Urinary bladder (tissue), 3 donors: ENCODE measurements at regions not wholly inside any gene's neighbourhood (a gene's known extent, or its start where the extent isn't known, plus 50 kb on each side); places are given as distances from the start of the nearest gene placed in this dataset.
"Not testable (repeated sequence)": the region's sequence is repeated elsewhere in the genome, so short reads cannot be mapped to it uniquely, and the experiment has no call there.

ENCODE experiments used
- DNase-seq: peaks from one replicate; pipeline ENCODE4 v3.0.0-alpha.2; 2015; ENCODE audit errors: extremely low spot score
- H3K27ac ChIP-seq: one replicate; pipeline ENCODE4 v1.5.1; 2013; ENCODE audit warnings: low read depth, mild to moderate bottlenecking, moderate library complexity
- H3K36me3 ChIP-seq: one replicate; pipeline ENCODE4 v1.6.1; 2013; ENCODE audit warnings: mild to moderate bottlenecking, moderate library complexity; ENCODE audit not compliant: insufficient read depth
- H3K4me1 ChIP-seq: one replicate; pipeline ENCODE4 v1.6.1; 2013; ENCODE audit warnings: mild to moderate bottlenecking, moderate library complexity; ENCODE audit not compliant: insufficient read depth
- H3K4me3 ChIP-seq: one replicate; pipeline ENCODE4 v1.5.1; 2013; ENCODE audit warnings: low read depth, low read length
- WGBS: extraction: QIAGEN DNeasy Blood & Tissue Kit; methylation state at CpG from one replicate; pipeline ENCODE4 v1.1.7; 2013; 5-methylcytosine and 5-hydroxymethylcytosine counted together
- donor health status: healthy with polysubstance abuse.
- donor health status: healthy.

DNA sequence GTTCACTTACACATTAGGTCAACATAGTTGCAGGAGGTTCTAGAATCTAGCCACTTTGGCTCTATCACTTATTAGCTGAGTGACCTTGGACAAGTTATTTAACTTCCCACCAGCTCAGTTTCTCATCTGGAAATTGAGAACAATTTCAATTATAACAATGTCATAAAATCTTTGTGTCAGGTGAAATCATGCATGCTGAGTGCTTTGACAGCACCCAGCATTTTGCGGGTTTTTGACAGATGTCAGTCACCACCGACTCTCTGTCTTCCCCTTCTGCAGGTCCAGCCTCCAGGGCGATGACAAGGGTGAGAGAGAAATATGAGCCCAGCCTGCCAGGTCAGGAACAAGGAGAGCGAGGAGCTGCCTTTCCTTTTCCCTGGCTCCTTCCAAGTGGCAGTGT lies 107.1 kb upstream of the TAS2R1 start:
- DNase-seq: no peak
- Histone ChIP-seq H3K4me1 (no peaks in the 10 kb centered on the region), H3K4me3 (no peak overlapping the region), H3K27ac (no peak overlapping the region), H3K36me3 (no peaks in the 10 kb centered on the region)
- WGBS: 88% methylated on average over 4 of the region's 4 CpGs

DNA sequence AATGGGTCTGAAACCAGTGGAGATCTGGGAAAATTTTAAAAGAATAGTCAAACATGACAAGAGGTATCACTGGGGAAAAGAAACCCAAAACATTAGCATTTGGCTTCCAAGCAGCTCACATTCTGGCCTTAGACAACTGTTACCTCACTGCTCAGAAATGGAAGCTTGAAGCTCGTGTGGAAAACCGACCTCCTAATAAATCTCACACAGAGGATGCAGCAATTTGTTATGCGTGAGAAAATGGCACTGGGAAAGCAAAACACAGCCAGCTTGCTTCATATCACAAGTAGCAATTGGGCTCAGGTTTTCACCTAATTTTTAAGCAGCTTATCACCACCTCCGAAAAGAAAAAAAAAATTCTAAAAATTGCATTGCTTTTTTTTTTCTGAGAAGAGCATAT lies 103.3 kb upstream of the TAS2R1 start:
- Histone ChIP-seq H3K27ac (no peak overlapping the region), H3K36me3 (no peaks in the 10 kb centered on the region), H3K4me1 (no peaks in the 10 kb centered on the region), H3K4me3 (no peak overlapping the region)
- no peak for DNase-seq
- WGBS: 36% methylated on average over 4 of the region's 4 CpGs

DNA sequence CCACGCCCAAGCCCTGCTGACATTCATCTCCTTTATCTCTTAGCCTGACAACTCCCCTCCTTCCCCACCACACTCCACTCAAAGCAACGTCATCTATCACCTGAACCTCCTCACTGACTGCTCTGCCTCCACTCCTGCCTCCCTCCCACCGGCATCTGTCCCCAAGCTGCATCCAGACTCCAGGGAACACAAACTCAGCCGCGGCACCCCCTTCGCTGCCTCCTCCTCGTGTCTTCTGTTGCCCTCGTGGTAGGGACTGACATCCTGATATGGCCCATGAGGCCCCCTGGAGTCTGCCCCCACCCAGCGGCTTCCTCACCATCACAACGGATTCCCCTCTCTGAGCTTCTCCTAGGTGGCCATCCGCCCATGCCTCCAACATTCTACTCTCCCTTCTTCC lies 101.0 kb upstream of the TAS2R1 start:
- no peak overlapping the region for H3K4me3 ChIP-seq
- DNase-seq: no peak
- H3K4me1 ChIP-seq: no peaks in the 10 kb centered on the region
- no peak overlapping the region for H3K27ac ChIP-seq
- 90% methylated on average over 11 of the region's 11 CpGs for WGBS
- H3K36me3 ChIP-seq: no peaks in the 10 kb centered on the region

DNA sequence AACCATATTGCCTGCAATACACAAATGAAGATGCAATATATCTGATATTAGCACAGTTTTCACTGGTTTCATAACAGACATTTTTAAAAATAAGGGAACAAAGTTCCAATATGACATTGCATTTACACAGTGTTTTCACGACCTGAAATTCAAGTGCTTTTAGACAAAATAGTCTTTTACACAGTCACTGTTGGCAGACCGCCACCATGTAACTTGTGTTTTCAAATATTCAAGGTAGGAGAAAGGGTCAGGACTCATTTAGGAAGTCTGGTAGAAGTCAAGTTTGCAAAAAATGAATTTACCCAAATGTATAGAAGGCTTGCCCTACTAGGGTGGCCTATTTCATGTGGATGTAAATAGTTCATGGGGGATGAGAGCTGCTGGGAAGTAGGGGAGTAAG lies 98.1 kb upstream of the TAS2R1 start:
- Histone ChIP-seq H3K36me3 (no peaks in the 10 kb centered on the region), H3K4me3 (no peak overlapping the region), H3K4me1 (no peaks in the 10 kb centered on the region), H3K27ac (no peak overlapping the region)
- DNase-seq: no peak
- WGBS: 80% methylated on average over 2 of the region's 2 CpGs

DNA sequence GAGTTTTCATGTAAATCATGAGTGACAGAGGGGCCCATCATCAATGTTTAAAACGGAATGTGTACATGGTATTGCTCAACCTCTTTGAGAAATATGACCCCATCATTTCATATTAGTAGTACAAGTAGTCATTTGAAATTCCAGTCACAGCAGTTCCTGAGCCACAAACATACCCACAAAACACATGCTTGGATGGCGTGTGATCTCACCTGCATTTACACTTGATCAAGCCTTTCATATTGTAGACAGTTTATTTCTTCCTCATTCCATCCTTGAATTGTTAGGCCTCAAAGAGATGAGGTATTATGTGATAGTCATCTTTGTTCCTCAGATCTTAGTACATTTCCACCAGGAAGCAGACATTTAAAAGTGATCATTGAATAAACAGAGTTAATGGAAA lies 96.8 kb upstream of the TAS2R1 start:
- WGBS: 92% methylated on average over 2 of the region's 2 CpGs
- Histone ChIP-seq H3K27ac (no peak overlapping the region), H3K4me3 (no peak overlapping the region), H3K4me1 (no peaks in the 10 kb centered on the region), H3K36me3 (no peaks in the 10 kb centered on the region)
- no peak for DNase-seq

DNA sequence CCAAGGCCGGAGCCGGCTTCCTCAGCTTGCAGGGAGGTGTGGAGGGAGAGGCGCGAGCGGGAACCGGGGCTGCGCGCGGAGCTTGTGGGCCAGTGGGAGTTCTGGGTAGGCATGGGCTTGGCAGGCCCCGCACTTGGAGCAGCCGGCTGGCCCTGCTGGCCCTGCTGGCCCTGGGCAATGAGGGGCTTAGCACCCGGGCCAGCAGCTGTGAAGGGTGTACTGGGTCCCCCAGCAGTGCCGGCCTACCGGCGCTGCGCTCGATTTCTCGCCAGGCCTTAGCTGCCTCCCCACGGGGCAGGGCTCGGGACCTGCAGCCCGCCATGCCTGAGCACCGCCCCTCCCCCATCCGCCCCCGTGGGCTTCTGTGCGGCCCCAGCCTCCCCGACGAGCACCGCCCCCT lies 95.1 kb upstream of the TAS2R1 start:
- not testable (repeated sequence) for H3K4me3 ChIP-seq, H3K36me3 ChIP-seq, H3K4me1 ChIP-seq, DNase-seq, H3K27ac ChIP-seq
- WGBS: 97% methylated on average over 28 of the region's 28 CpGs

DNA sequence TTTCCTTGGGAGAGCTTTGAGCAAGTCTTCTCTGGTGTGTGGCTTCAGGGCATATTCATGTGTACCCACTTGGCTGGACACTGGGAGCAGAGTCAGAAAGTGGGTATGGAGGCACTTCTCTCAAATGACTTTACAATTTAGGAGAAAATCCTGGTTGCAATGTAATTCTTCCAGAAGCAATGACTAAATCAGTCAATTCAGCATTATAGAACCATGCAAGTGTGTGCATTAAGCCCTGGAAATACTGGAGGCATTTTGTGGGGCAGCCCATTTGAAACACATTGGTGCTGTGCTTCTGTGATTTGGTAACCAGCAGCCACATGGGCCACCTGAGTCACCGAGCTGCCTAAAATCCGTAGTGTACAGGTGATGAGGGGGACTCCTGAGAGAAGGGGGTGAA lies 94.6 kb upstream of the TAS2R1 start:
- H3K4me1 ChIP-seq: no peaks in the 10 kb centered on the region
- WGBS: 94% methylated on average over 2 of the region's 2 CpGs
- H3K27ac ChIP-seq: no peak overlapping the region
- no peak overlapping the region for H3K4me3 ChIP-seq
- no peak for DNase-seq
- no peaks in the 10 kb centered on the region for H3K36me3 ChIP-seq

DNA sequence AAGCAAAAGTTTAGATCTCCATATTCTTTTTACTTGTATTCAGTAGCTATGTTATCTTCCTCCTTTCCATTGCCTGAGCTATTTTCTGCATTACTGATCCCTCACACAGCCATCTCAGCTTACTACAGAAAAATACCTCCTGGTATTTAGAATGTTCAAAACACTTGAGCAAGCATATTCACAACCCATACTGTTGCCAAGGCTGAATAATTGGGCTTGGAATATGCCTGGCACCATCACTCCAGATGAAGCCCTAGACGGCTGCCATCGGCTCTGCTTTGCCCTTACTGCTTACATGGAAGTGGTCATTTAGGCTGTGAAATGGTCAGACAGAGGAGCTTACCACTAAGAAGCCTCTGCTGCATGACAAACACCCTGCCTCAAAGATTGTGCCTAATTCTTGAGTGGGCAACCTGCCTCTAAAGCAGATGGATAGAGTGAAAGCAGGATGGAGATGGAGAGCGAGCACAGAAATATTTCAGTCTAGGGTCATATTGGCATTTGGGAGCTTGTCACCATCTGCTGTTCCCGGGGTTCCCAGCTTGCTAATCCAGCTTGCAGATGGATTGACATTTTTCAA lies 92.5 kb upstream of the TAS2R1 start:
- DNase-seq: no peak
- WGBS: 90% methylated on average over 4 of the region's 4 CpGs
- H3K36me3 ChIP-seq: no peaks in the 10 kb centered on the region
- no peak overlapping the region for H3K27ac ChIP-seq
- no peaks in the 10 kb centered on the region for H3K4me1 ChIP-seq
- H3K4me3 ChIP-seq: no peak overlapping the region

DNA sequence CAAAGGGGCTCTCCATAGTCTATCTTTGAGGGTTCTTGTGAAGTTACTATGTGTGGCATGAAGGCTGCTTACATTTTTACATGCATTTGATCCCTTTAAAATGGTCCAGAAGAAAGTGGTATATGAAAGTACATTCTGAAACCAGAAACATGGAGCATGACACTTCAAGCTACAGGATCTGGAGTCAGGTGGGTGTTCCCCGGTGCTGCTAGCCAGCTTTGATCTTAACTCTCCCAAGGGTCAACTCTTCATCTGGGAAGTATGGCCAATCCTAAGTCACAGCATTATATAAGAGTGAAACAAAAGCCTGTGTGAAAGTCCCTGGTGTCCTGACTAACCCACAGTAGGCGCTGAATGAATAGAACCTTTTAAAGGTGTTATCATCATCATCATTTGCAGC lies 91.0 kb upstream of the TAS2R1 start:
- no peak overlapping the region for H3K27ac ChIP-seq
- no peak for DNase-seq
- no peak overlapping the region for H3K4me3 ChIP-seq
- no peaks in the 10 kb centered on the region for H3K36me3 ChIP-seq
- no peaks in the 10 kb centered on the region for H3K4me1 ChIP-seq
- 67% methylated on average over 2 of the region's 2 CpGs for WGBS

DNA sequence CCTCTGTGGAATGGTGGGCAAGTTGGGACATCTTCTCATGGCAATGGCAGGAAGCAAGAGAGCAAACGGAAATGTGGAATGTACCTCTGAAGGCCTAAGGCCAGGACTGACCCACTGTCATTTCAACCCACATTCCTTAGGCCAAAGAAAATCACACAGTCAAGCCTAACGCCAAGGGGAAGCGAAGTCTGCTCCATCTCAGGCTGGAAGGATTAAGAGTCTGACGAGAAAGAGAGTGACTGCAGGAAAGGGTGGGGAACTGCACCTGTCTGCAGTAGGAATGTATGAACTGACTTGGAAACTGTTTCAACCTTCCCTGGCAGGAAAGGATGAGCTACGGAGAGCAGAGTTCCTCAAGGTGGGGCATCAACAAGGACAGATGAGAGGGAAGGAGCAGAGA lies 90.2 kb upstream of the TAS2R1 start:
- DNase-seq: no peak
- Histone ChIP-seq H3K27ac (no peak overlapping the region), H3K36me3 (no peaks in the 10 kb centered on the region), H3K4me3 (no peak overlapping the region), H3K4me1 (no peaks in the 10 kb centered on the region)
- 83% methylated on average over 5 of the region's 5 CpGs for WGBS

DNA sequence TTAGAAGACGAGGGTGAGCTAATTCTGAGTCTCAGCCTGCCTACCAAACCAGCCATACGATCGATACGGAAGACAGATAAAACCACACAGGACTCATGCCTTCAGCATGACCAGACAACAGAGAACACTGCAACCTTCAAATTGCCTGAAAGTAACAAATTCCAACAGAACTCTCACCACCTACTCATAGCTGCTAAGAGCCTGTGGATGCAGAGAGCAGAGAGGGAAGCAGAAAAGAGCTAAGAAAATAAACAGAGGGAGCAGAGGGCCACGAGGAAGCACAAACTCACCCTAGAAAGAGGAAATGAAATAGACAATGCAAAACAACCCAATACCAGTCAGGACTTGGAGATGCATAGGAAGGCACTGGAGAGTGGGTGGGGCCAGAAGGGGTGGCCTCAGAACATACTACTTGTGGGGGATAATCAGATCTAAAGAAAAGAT lies 86.7 kb upstream of the TAS2R1 start:
- Histone ChIP-seq H3K36me3 (no peaks in the 10 kb centered on the region), H3K4me1 (no peaks in the 10 kb centered on the region), H3K4me3 (no peak overlapping the region), H3K27ac (no peak overlapping the region)
- WGBS: 61% methylated on average over 5 of the region's 5 CpGs
- DNase-seq: no peak

DNA sequence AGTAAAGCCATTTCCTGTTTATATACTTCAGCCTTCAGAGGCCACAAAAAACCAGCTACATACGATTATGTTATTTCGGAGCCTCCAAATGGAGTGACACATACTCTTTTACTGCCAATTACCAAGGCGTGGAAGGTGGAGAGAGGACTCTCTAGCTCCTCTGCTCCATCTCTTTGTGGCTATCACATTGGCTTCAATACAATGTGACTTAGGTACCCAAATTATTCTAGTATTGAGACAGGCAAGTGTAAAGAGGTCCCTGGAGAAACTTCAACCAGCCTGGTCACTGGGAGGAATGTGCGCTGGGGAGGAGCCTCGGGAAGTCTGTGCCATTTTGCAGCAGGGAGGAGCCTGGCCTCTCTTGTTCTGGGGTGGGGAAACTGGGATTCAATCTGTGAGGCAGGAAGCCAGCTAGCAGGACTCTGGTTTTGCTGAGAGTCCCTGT lies 85.8 kb upstream of the TAS2R1 start:
- 54% methylated on average over 5 of the region's 5 CpGs for WGBS
- no peak overlapping the region for H3K27ac ChIP-seq
- no peaks in the 10 kb centered on the region for H3K36me3 ChIP-seq
- H3K4me3 ChIP-seq: no peak overlapping the region
- no peak for DNase-seq
- H3K4me1 ChIP-seq: no peaks in the 10 kb centered on the region

DNA sequence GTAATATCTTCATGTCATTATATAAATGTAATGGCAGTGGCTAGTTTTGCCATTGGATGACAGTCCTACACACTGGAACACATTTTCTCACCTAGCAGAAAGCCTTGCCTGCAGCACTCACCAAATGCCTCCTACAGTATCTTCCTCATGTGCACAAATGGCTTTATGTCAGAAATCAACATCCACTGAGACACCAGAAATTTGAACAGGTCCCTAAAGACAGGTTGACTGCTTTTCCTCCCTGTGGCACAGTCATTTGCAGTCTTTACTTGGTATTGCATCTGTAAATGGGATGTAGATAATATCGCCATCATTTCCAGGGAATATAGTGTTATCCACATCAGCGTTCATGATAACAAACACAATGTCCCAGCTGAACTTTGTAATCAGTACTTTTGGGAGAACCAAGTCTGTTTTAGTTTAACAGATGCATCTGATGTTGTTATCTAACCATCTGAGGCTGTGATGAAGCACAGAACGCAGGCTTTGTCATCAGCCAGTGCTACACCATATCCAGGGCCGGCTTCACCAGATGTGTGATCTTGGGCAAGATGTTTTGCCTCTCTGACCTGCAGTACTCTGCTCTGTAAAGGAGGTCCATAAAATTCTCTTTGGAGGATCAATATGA lies 83.9 kb upstream of the TAS2R1 start:
- Histone ChIP-seq H3K4me1 (no peaks in the 10 kb centered on the region), H3K36me3 (no peaks in the 10 kb centered on the region), H3K4me3 (no peak overlapping the region), H3K27ac (no peak overlapping the region)
- 54% methylated on average over 4 of the region's 4 CpGs for WGBS
- no peak for DNase-seq

DNA sequence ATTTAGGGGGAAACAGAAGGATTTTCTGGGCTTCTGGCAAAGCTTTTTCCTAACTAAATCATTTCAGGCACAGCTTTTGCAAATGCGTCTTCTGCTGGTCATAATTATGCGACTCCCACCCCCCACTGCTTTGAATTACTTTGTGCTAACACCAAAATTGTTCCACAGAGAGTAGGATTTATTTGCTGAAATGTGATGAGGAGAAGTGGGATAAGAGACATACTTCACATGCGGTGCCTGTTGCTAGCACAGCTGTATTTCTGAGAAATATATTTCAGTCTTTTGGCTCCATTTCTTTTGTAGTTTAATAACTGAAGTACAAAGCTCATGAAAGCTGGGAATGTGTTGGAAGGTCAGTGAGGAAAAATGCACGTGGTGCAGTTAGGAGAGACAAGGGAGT lies 83.2 kb upstream of the TAS2R1 start:
- Histone ChIP-seq H3K36me3 (no peaks in the 10 kb centered on the region), H3K27ac (no peak overlapping the region), H3K4me3 (no peak overlapping the region), H3K4me1 (no peaks in the 10 kb centered on the region)
- DNase-seq: no peak
- WGBS: 35% methylated on average over 4 of the region's 4 CpGs

DNA sequence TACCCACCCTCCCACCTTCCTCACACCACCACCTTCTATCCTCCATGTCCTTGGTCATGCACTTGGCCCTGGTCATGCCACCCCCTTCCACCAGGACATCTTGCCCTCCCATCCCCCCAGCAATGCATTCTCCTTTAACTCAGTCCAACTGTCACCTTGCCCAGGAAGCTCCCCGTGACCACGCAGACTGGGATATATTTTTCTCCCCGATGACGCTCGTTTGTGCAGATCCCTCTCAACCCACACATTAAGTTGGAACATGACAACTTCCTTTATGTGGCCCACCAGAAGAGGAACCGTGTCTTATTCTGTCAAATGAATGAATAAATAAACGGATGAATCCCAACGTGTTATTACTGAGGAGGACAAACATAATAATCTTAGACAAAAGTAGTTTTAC lies 82.8 kb upstream of the TAS2R1 start:
- no peak overlapping the region for H3K4me3 ChIP-seq
- H3K27ac ChIP-seq: no peak overlapping the region
- no peaks in the 10 kb centered on the region for H3K4me1 ChIP-seq
- no peak for DNase-seq
- H3K36me3 ChIP-seq: no peaks in the 10 kb centered on the region
- WGBS: 56% methylated on average over 8 of the region's 8 CpGs
